DOHH2 (cell line): ENCODE measurements at regions not wholly inside any gene's neighbourhood (a gene's known extent, or its start where the extent isn't known, plus 50 kb on each side); places are given as distances from the start of the nearest gene placed in this dataset.

ENCODE experiments used
- EZH2phosphoT487 ChIP-seq: fragments of 200-600 bp; sonication (generic); IDR thresholded peaks from 2 replicates; pipeline ENCODE4 v1.6.1; 2017; ENCODE audit warnings: borderline replicate concordance, mild to moderate bottlenecking, antibody characterized with exemption, low read length, moderate library complexity, mixed read lengths
- TF ChIP-seq, protein P1 (sequence below): fragments of 200-600 bp; sonication (generic); IDR thresholded peaks from one replicate; pipeline ENCODE4 v1.5.1; 2014; ENCODE audit warnings: antibody characterized with exemption, mild to moderate bottlenecking, low read depth, low read length; ENCODE audit not compliant: poor library complexity, severe bottlenecking

DNA sequence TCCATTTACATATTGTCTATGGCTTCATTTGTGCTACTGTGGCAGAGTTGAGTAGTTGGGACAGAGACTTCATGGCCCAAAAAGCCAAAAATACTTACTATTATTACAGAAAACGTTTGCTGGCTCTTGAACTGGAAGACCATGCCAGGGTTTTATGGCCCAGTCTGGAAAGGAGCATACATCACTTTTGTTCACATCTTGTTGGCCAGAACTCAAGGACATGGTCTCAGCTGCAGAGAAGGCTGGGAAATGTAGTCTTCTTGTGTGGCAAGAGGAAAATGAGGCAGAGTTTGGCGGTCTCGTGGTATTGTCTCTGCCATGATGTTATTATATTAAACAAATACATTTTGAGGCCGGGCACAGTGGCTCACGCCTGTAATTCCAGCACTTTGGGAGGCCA lies 509.6 kb downstream of the MED13L start:
- TF ChIP-seq, protein P1, sequence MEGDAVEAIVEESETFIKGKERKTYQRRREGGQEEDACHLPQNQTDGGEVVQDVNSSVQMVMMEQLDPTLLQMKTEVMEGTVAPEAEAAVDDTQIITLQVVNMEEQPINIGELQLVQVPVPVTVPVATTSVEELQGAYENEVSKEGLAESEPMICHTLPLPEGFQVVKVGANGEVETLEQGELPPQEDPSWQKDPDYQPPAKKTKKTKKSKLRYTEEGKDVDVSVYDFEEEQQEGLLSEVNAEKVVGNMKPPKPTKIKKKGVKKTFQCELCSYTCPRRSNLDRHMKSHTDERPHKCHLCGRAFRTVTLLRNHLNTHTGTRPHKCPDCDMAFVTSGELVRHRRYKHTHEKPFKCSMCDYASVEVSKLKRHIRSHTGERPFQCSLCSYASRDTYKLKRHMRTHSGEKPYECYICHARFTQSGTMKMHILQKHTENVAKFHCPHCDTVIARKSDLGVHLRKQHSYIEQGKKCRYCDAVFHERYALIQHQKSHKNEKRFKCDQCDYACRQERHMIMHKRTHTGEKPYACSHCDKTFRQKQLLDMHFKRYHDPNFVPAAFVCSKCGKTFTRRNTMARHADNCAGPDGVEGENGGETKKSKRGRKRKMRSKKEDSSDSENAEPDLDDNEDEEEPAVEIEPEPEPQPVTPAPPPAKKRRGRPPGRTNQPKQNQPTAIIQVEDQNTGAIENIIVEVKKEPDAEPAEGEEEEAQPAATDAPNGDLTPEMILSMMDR = no peak
- no peak for TF ChIP-seq EZH2phosphoT487
